ENCODE measurements at regions not wholly inside any gene's neighbourhood (a gene's known extent, or its start where the extent isn't known, plus 50 kb on each side); places are given as distances from the start of the nearest gene placed in this dataset.

DNA sequence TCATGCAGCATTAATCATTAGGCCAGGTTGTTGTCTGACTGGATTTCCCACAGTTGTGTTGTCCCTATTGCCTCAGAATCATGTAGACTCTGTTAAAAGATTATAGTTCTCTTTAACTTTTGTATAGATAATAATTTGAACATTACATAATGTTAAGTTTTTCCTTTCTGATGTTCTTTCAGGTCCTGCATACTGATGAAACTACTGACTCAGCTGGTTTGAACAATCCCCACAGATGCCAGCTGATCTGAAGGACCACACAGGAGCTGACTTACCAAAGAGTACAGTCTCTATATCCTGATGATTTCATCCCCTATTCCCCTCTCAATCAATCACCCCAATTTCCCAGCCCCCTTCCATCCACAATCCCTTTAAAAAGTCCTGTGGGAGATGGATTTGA is 341.2 kb upstream of the MGAT4C start (continued):
- TF ChIP-seq ZNF544 (tag by site-specific recombination; IDR thresholded peaks at IDR 0.05) (no peak), ZNF433 (tag by site-specific recombination; IDR thresholded peaks at IDR 0.05; ENCODE audit: low read depth) (no peak), SALL2 (tag by site-specific recombination; IDR thresholded peaks at IDR 0.05; ENCODE audit: borderline replicate concordance) (no peak)

- POLR2A ChIA-PET: no interaction called here
- TF ChIP-seq ZNF280D (tag by site-specific recombination; IDR thresholded peaks at IDR 0.05): no peak
- TF ChIP-seq ZNF837 (tag by site-specific recombination; IDR thresholded peaks at IDR 0.05): no peak
- no peak for TF ChIP-seq ZNF518A (tag by site-specific recombination; conservative IDR thresholded peaks at IDR 0.05; ENCODE audit: low read depth)
- TF ChIP-seq MYNN (tag by site-specific recombination; IDR thresholded peaks at IDR 0.05; ENCODE audit: borderline replicate concordance): no peak
- TF ChIP-seq, protein P1, sequence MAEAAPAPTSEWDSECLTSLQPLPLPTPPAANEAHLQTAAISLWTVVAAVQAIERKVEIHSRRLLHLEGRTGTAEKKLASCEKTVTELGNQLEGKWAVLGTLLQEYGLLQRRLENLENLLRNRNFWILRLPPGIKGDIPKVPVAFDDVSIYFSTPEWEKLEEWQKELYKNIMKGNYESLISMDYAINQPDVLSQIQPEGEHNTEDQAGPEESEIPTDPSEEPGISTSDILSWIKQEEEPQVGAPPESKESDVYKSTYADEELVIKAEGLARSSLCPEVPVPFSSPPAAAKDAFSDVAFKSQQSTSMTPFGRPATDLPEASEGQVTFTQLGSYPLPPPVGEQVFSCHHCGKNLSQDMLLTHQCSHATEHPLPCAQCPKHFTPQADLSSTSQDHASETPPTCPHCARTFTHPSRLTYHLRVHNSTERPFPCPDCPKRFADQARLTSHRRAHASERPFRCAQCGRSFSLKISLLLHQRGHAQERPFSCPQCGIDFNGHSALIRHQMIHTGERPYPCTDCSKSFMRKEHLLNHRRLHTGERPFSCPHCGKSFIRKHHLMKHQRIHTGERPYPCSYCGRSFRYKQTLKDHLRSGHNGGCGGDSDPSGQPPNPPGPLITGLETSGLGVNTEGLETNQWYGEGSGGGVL (tag by site-specific recombination; IDR thresholded peaks at IDR 0.05): no peak
- TF ChIP-seq HOXA7 (CRISPR knock-in tag; IDR thresholded peaks at IDR 0.05; ENCODE audit: borderline replicate concordance): no peak
- no peak for TF ChIP-seq HOXC10 (CRISPR knock-in tag; IDR thresholded peaks at IDR 0.05)
- no peak for TF ChIP-seq ZNF239 (tag by site-specific recombination; IDR thresholded peaks at IDR 0.05)
- TF ChIP-seq ZSCAN5A (tag by site-specific recombination; IDR thresholded peaks at IDR 0.05): no peak
- TF ChIP-seq KLF16 (tag by site-specific recombination; IDR thresholded peaks at IDR 0.05): no peak
- no peak for TF ChIP-seq ZNF670 (tag by site-specific recombination; IDR thresholded peaks at IDR 0.05; ENCODE audit: low read depth)
- no peak for TF ChIP-seq ZNF223 (tag by site-specific recombination; IDR thresholded peaks at IDR 0.05)
- TF ChIP-seq ZNF16 (tag by site-specific recombination; IDR thresholded peaks at IDR 0.05; ENCODE audit: low read depth): no peak
- TF ChIP-seq PATZ1 (tag by site-specific recombination; IDR thresholded peaks at IDR 0.05): no peak
- H3K9me3 ChIP-seq (ENCODE audit: control insufficient read depth, insufficient read depth, low read depth, low read length): no peaks in the 10 kb centered on the region
Measured at GRCh38 chr12:86590296-86590695, 334.1 kb upstream of the MGAT4C start.

More at GRCh38 chr12:86590296-86590695, 334.1 kb upstream of the MGAT4C start:
- Histone ChIP-seq H3K27ac (ENCODE audit: extremely low read depth, low read depth, low read length) (no peak overlapping the region), H3K36me3 (ENCODE audit: control insufficient read depth in 2 of 2, insufficient read depth in 1 of 2, low read length in 2 of 2) (no peaks in the 10 kb centered on the region), H3K4me3 (ENCODE audit: low read depth, low read length) (no peak overlapping the region), H3K4me1 (ENCODE audit: control insufficient read depth, insufficient read depth, low read length) (no peaks in the 10 kb centered on the region)
- CTCF ChIA-PET: no interaction called here
